DND-41 (cell line): ENCODE measurements at regions not wholly inside any gene's neighbourhood (a gene's known extent, or its start where the extent isn't known, plus 50 kb on each side); places are given as distances from the start of the nearest gene placed in this dataset.

Experiments
- CTCF ChIP-seq: IDR thresholded peaks from 2 replicates; pipeline ENCODE4 v1.5.1; 2012; ENCODE audit warnings: borderline replicate concordance, low read length, moderate library complexity, mild to moderate bottlenecking; ENCODE audit not compliant: poor library complexity, severe bottlenecking; ENCODE audit errors: extremely low read depth
- EZH2 ChIP-seq: IDR thresholded peaks from 3 replicates; pipeline ENCODE4 v1.6.1; 2012; ENCODE audit warnings: borderline replicate concordance, low read depth, mild to moderate bottlenecking, moderate library complexity, low read length, inconsistent platforms; ENCODE audit not compliant: severe bottlenecking

- TF ChIP-seq CTCF, result no peak
- TF ChIP-seq EZH2, result no peak
These were observed 72.5 kb upstream of the MYLIP start for GRCh38 chr6:16056263-16056870.
